Neural cell (in vitro differentiated cells): ENCODE measurements at regions not wholly inside any gene's neighbourhood (a gene's known extent, or its start where the extent isn't known, plus 50 kb on each side); places are given as distances from the start of the nearest gene placed in this dataset.

ENCODE experiments used
- TAF1 ChIP-seq: IDR thresholded peaks from 2 replicates; pipeline ENCODE4 v1.6.1; 2012; ENCODE audit warnings: low read depth
- TF ChIP-seq, protein P1 (sequence below): fragments of 450-650 bp; IDR thresholded peaks from 2 replicates; pipeline ENCODE4 v1.5.1; 2014; ENCODE audit warnings: antibody characterized with exemption, mild to moderate bottlenecking, moderate library complexity; ENCODE audit not compliant: poor library complexity, severe bottlenecking

GRCh38 chr13:65593298-65593874, 1636.8 kb downstream of the PCDH9 start:
- no peak for TF ChIP-seq TAF1
- TF ChIP-seq, protein P1, sequence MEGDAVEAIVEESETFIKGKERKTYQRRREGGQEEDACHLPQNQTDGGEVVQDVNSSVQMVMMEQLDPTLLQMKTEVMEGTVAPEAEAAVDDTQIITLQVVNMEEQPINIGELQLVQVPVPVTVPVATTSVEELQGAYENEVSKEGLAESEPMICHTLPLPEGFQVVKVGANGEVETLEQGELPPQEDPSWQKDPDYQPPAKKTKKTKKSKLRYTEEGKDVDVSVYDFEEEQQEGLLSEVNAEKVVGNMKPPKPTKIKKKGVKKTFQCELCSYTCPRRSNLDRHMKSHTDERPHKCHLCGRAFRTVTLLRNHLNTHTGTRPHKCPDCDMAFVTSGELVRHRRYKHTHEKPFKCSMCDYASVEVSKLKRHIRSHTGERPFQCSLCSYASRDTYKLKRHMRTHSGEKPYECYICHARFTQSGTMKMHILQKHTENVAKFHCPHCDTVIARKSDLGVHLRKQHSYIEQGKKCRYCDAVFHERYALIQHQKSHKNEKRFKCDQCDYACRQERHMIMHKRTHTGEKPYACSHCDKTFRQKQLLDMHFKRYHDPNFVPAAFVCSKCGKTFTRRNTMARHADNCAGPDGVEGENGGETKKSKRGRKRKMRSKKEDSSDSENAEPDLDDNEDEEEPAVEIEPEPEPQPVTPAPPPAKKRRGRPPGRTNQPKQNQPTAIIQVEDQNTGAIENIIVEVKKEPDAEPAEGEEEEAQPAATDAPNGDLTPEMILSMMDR = no peak
